GM19035 (cell line): ENCODE measurements at regions not wholly inside any gene's neighbourhood (a gene's known extent, or its start where the extent isn't known, plus 50 kb on each side); places are given as distances from the start of the nearest gene placed in this dataset.
"Not testable (repeated sequence)": the region's sequence is repeated elsewhere in the genome, so short reads cannot be mapped to it uniquely, and the experiment has no call there.

Source experiments
- ATAC-seq: cut with Tn5 transposase; IDR thresholded peaks from one replicate; pipeline ENCODE4 v1.9.1; 2021; ENCODE audit not compliant: unreplicated experiment

DNA sequence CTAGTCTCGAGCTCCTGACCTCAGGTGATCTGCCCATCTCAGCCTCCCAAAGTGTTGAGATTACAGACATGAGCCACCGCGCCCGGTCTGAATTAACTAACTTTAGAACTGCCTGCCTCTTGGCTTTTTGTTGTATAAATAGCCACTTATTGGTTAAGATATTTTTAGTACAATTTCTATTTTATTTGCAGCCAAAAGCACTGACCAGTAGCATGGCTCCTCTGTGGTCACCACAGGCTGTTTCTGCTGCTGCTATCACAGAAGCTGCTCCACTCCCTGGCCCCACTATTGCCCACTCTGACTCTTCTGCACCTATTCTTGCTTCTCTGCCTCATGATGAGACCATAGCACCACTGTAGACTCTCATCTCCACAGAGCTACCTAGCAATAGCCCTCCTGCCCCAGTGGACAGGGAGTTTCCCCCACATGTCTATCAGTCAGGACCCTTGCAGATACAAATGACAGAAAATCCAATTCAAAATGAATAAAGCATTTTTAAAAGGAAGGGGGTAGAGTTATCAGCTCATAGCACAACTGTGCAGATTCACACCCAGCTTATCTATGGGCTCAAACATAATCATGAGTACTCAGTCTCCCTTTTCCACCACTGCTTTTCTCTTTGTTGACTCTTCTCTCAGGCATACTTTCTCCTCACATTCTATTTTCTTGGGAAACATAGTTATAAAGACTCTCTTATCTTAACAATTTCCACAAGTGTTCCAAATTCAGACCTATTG lies 151.8 kb upstream of the EPB41L4A start:
- ATAC-seq: no peak

DNA sequence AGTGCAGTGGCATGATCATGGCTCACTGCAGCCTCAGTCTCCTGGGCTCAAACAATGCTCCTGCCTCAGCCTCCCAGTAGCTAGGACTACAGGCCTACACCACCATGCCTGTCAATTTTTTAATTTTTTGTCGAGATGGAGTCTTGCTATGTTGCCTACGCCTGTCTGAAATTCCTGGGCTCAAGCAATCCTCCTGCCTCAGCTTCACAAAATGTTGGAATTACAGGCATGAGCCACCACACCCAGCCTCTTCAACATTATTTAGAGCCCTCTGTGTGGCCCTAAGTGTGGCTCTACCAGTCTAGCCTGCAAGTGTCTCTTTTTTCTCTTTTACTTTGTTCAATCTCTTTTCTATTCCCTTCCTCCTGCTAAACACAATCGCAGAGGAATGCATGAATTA lies 154.4 kb upstream of the EPB41L4A start:
- ATAC-seq: no peak

DNA sequence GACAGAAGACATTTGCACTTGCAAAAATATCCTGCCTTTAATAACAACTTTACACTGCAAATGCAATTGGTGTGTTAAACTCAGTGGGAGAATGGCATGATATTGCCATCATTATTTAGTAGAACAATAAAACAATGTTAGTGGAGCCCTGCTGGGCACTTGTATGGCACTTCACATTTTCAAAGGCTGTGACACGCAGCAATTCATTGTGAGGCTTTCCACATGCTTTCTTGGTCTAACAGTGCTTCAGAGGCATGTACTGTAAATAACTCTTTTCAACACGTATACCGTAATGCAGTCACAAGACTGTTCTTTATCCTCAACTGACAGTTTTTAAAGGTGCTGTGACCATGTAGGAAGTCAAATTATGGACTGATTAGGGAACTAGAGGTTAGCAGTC lies 155.5 kb upstream of the EPB41L4A start:
- no peak for ATAC-seq

DNA sequence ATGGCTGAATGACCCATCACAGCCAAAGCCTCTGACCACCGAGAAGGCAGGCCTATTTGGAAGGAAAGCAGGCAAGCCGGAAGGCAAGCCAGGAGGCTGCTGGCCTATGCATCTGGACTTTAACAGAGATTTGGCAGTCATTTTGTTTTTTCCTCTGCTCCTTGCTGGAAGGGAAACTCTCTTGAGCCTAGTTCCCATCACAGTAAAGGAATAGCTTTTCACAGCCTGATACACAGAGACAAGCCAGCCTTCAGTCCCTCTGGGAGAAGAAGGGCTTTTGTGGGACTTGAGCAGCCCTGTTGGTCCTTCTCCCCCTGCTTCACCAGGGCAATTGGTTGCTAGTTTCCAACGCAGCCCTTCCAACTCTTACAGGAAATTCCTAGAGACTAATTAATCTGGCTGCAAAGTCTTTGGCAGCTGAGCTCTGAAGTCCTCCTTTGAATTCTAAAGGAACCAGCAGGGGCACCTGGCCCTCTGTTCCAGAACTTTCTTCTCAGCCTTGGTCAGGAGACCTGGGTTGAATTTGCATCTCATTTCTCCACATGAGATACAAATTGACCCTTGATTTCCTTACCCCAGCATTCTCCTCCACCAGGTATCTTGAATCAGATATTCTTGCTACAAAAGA lies 157.3 kb upstream of the EPB41L4A start:
- ATAC-seq: no peak

DNA sequence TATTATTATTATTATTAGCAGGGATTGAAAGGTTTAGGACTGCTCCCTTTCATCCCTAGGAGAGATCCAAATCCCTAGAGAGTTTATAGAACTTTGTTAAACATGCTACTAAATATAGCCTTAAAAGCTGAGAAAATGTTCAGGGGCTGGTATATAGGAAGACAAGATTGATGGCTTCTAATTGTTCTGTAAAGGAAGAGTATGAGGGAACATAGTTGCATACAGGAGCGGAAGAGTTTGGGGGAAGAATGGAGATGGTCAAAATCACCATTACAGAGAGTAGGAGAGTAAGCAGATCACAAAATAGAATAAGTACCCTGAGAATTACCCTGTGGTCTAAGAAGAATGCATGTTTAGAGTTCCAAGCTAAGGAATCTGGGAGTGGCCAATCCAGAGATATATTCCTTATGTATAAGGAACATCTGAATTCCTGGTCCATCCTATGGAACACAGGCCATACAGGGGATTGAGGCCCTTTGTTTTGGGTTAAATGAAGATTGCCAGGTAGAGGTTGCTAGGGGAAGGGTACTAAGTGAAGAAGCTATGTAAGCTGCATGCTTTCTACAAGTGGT lies 158.0 kb upstream of the APC start:
- no peak for ATAC-seq

DNA sequence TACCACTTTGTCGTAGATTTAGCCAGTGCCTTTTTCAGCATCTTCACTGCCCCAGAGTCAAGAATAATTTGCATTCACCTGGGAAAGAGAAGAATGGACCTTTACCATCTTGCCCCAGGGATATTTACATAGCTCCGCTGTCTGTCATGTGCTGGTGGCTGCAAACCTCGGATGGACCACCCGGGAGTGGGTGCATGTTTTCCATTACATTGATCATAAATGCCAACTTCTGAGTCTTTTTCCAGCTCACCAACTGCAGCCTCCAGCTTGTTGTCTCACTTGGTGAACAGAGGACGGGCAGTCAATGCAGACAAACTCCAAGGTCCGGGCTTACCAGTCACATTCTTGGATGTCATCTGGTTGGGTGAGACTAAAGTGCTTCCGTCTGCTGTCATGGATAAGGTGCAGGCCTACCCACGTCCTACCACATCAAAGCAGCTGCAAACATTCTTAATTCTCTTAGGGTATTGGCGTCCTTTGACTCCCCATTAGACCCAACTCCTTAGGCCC lies 155.8 kb upstream of the APC start:
- ATAC-seq: no peak

DNA sequence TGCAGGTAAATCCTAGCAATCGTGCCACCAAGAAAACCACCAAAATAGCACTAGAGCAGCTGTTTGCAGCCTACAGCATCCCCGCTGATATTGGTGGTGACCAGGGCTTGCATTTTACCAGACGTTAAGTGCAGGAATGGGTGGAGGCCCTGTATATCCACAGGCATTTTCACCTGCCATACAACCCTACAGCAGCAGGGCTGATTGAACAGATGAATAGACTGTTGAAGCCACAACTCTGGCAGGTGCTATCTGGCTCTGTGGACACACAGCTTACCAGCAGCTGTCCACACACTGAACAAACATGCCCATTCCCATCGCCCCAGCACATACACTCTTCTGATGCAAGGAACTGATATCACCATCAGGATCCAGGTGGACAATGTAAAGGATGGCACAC lies 154.5 kb upstream of the APC start:
- ATAC-seq: no peak

DNA sequence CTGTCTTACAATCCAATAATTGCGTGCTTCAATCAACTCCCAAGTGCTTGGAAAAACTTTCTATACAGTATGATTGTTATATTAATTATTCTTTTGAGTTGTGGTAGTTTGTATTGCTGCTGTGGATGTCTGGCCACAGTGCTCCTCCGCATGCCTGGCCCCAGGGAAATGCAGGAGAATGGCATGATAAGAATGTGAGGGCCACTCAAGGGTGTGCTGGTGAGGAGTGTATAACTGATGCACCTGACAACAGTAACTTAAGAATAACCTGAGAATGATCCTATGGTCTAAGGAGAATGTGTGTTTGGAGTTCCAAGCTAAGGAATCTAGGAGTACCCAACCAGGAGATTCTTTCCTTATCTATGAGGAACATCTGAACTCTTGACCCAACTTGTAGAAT lies 152.9 kb upstream of the APC start:
- no peak for ATAC-seq

DNA sequence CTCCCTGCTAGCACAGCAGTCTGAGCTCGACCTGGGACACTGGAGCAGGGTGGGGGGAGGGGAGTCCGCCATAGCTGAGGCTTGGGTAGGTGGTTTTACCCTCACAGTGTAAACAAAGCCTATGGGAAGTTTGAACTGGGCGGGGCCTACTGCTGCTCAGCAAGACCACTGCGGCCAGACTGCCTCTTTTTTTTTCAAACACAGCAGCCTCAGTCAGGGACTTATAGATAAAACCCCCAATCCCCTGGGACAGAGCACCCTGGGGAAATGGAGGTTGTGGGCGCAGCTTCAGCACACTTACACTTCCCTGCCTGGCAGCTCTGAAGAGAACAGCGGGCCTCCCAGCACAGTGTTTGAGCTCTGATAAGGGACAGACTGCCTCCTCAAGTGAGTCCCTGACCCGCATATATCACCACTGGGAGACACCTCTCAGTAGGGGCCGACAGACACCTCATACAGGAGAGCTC lies 151.1 kb upstream of the APC start:
- ATAC-seq: no peak

DNA sequence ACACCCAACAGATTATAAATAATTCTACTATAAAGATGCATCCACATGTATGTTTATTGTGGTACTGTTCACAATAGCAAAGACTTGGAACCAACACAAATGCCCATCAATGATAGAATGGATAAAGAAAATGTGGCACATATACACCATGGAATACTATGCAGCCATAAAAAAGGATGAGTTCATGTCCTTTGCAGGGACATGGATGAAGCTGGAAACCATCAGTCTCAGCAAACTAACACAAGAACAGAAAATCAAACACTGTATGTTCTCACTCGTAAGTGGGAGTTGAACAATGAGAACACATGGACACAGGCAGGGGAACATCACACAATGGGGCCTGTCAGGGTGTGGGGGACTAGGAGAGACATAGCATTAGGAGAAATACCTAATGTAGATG lies 146.8 kb upstream of the APC start:
- not testable (repeated sequence) for ATAC-seq

DNA sequence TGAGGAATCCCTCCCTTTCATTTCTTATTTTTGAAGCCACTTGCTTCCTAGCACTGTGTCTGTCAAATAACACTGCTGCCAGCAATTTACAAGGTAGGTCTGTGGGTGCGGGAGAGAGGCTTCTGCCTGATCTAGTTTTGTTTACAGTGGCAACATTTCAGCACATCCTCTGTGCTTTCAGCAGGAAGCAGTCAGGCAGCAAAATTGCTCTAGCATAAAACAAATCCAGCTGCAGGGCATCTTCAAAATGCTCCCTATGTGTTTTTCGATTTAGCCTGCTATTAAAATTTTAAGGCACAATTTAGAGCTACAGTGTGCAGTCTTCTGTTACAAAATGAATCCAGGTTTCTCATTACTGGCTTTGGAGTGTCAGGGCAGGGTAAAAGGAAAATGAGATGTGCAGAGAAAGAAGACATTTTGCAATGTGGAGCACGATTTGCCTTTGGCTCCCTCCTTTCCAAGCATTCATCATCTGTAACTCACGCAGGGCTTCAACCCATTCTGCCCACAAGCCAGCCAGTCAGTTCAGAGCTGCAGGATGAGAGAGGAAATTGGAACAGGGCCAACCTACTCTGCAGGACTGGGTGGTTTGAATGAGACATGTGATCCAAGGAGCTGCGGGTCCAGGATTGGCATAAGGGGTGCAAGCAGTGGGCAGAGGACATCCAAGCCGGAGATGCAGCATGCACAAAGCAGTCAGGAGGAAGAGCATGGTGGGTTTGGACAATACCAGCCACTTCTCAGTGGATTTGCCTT lies 143.4 kb upstream of the APC start:
- ATAC-seq: no peak

DNA sequence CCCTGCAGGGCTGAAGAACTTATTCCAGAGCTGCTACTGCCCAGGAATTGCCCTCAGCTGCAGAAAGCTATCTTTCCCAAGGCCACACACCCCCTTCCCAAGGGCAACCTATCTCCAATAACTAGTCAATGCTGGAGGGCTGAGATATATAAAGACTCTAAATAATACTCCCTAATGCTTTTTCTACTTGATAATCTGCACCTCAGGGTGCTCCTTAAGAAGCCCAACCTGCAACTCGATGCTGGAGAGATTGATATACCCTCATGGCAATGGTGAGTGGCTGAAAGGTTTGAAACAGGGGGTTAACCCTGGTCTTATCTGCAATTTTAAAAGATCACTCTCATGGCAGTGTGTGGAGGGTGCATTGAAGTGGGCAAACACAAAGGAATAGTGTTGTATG lies 142.7 kb upstream of the APC start:
- ATAC-seq: no peak

DNA sequence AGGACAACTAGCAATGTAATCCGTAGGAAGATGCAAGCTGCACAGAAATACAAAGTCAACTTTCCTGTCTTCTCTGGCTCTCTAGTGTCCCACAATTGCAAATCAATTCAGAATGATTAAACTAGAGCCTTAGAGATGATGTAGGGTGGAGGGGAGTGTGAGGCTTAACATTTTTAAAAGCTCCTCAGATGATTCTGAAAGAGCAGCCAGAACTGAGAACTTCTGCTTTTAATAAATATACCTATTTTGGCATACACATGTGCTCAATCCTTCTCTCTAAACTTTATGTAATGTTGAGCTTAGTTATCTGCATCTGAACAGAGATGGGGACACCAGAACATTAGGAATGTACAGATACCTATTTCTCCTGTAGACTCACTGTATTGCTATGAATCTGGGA lies 139.9 kb upstream of the APC start:
- no peak for ATAC-seq

DNA sequence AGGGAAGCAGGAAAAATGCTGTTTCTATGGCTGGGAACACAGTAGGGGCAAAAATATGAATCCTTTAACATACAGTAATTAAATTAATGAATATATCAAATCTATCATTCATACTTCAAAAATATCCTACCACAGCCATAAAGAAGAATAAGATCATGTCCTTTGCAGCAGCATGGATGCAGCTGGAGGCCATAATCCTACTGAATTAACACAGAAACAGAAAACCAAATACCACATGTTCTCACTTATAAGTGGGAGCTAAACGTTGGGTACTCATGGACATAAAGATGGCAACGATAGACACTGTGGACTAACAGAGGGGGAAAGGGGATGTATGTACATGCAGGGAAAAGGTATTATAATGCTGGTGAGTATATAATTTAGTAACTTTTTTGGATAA lies 137.2 kb upstream of the APC start:
- ATAC-seq: not testable (repeated sequence)

DNA sequence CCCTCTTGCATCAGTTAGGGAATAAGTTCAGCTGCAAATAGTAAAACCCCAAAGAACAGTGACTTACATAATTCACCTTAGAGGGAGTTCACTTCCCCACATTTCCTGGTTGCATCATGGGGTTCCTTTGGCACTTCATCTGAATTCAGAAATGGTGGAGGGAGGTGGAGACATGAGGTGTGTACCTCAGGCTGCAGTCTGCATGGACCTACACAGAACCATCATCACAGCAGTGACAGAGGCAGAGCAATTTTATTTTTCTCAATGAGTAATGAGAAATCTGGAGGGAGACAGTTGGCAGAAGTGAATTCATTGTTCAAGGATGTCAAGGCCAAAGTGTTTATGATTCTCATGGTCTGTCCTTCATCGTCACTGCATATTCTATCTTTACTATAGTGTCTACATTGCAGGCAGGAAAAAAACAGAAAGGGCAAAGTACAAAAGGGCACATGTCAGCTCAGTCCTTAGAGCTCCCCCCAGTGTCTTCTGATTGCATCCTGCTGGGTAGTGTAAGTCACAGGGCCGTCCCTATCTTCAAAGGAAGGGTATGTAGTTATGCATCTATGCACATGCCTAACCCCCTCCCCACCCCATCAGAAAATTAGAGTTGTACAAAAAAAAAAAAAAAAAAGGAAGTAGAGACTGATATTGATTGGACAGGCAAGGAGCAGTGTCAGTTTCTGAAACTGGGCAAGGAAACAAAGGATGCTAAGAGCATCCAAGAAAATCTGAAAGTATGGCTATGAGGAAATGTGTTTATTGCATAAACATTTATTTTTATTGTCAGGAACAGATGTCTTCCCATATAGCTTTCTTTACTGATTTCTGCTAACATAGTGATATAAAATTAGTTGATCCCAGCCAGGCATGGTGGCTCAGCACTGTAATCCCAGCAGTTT lies 132.7 kb upstream of the APC start:
- peak; percentile 73 for ATAC-seq

DNA sequence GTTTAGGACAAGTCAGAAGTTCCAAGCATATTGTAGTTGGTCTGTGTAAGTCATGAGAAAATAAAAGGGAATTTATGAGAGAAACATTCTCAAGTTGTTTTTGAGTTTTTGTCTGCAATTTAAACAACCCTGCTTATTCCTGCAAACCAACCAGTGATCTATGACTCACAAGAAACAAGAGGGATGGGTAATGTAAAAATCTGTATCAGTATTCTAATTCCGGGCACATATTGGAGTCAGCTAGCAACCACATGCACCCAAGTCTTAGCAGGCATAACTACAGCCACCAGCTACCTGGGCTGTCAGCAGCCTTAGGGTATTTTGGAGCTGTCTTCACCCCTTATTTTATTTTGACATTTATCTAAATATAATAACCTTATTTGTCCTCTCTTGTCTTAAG lies 128.7 kb upstream of the APC start:
- ATAC-seq: no peak

DNA sequence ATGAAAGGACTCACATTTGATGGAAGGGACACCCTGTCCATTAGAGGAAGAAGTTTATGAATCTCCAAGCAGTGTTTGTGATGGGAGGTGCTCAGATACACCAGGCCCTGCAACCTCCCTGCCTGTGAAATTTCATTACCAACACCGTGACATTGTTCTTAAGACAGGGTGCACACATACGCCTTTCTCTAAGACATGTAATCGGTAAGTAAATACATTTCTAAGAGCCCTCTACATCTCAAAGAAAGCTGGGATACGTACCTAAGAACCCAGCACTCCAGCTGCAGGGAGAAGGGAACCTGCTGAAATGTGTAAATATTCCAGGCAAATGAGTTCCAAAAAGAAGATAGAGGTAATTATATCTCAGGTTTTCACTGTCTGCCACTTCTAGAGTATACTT lies 125.0 kb upstream of the APC start:
- ATAC-seq: no peak

DNA sequence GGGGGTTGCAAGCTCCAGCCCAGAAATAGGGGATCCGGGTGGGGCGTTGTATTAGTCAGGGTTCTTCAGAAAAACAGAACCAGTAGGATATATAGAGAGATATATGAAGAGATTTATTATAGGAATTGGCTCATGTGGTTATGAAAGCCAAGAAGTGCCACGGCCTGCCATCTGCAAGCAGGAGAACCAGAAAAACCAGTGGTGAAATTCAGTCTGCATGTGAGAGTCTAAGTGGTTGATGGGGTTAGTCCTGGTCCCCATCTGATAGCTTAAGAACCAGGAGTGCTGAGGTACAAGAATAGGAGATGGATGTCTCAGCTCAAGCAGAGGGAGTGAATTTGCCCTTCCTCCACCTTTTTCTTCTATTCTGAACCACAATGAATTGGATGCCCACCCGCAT lies 123.4 kb upstream of the APC start:
- ATAC-seq: no peak

DNA sequence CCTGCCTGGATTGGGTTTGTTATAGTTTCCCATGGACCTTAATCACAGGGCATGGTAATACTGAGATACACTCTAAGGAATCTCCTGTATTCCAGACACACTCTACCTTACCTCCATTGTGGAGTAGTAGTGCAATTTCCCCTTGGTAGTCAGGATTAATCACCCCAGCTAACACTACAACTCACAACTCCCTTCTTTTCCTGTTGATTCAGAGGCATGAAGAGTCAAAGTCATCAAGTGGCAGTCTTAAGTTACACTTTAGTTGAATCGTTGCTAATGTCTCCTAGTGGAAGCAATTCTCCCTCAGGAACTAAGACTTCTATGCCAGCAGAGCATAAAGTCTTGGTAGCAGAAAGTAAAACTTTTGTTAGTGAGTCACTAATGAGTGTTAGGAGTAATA lies 122.7 kb upstream of the APC start:
- ATAC-seq: no peak

DNA sequence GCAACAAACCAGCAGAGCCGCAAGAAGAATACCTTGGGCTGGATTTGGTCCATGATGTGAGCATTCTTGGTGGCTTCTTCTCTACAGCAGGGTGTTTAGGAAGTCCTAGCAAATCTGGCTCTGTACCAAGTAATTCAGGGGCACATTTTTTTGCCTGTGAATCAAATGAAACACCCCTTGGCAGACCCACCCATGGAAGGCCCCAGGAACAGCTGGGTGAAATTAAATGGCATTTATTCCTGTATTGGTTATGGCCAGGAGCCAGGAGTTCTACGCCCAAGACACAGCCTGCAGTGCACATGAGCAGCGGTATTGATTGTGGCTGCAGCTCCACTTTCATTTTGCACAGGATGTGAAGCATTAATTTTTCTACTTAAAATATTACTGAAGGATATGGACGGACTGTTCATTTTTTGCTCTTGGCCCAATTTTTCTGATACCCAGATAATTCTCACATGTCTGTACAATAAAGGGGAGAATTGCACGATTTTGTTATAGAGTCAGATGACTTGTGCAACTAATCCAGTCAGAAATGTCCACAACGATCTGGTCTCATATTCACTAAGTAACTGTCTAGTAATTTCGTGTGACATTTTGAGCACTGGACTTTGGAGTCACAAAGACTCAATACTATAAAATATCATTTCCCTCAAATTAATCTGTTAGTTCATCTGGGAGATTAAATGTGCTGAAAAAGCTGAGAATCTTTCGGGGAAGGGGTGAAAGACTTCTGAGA lies 120.7 kb upstream of the APC start:
- no peak for ATAC-seq
